ENCODE measurements at regions not wholly inside any gene's neighbourhood (a gene's known extent, or its start where the extent isn't known, plus 50 kb on each side); places are given as distances from the start of the nearest gene placed in this dataset.

GRCh38 chr1:244235157-244235556 is 184.1 kb downstream of the ZBTB18 start:
- intact Hi-C loops (cut with DNase I), result no loop called here
- Histone ChIP-seq H3K27ac (no peak overlapping the region), H3K4me1 (peaks cover 0 to 5% (median 0%) of the 10 kb centered on the region in 12 donors), H3K27me3 (peaks cover 0 to 18% (median 0%) of the 10 kb centered on the region in 9 donors), H3K9me3 (no peaks in the 10 kb centered on the region), H3K36me3 (no peaks in the 10 kb centered on the region), H3K4me3 (no peak overlapping the region)
- 87 to 95% (median 94%) methylated on average over 2 of the region's 2 CpGs for WGBS, 4 donors
- ATAC-seq (no peak), DNase-seq (no peak)
- TF ChIP-seq CTCF (IDR thresholded peaks at IDR 0.05), result no peak
- TF ChIP-seq POLR2A (IDR thresholded peaks at IDR 0.05), result no peak

- Histone ChIP-seq H3K9me3 (no peaks in the 10 kb centered on the region), H3K27ac (no peak overlapping the region), H3K4me1 (peaks cover 0 to 4% (median 0%) of the 10 kb centered on the region in 12 donors), H3K36me3 (no peaks in the 10 kb centered on the region), H3K4me3 (no peak overlapping the region), H3K27me3 (peaks cover 0 to 11% (median 0%) of the 10 kb centered on the region in 9 donors)
- DNase-seq, result no peak
- no peak for ATAC-seq
- intact Hi-C loops (cut with DNase I), result no loop called here
- 58 to 66% (median 62%) methylated on average over 6 of the region's 6 CpGs for WGBS, 4 donors
- TF ChIP-seq CTCF (IDR thresholded peaks at IDR 0.05) (no peak), POLR2A (IDR thresholded peaks at IDR 0.05) (no peak)
These were observed 185.0 kb downstream of the ZBTB18 start for GRCh38 chr1:244236101-244236500.

- TF ChIP-seq POLR2A (IDR thresholded peaks at IDR 0.05) (no peak), CTCF (IDR thresholded peaks at IDR 0.05) (no peak)
- no peaks in the 10 kb centered on the region for H3K36me3 ChIP-seq
- no peaks in the 10 kb centered on the region for H3K9me3 ChIP-seq
- H3K4me1 ChIP-seq, result no peaks in the 10 kb centered on the region
- H3K27ac ChIP-seq, result no peak overlapping the region
- 88 to 93% (median 92%) methylated on average over 7 of the region's 7 CpGs for WGBS, 4 donors
- no peak for ATAC-seq
- no peak for DNase-seq
- peaks cover 0 to 5% (median 0%) of the 10 kb centered on the region in 9 donors for H3K27me3 ChIP-seq
- intact Hi-C loops (cut with DNase I), result no loop called here
- no peak overlapping the region for H3K4me3 ChIP-seq
These were observed 185.6 kb downstream of the ZBTB18 start for GRCh38 chr1:244236721-244237120.

GRCh38 chr1:244237445-244237844 is 186.4 kb downstream of the ZBTB18 start:
- Histone ChIP-seq H3K9me3 (no peaks in the 10 kb centered on the region), H3K27me3 (no peaks in the 10 kb centered on the region), H3K4me1 (no peaks in the 10 kb centered on the region), H3K36me3 (no peaks in the 10 kb centered on the region), H3K27ac (no peak overlapping the region), H3K4me3 (no peak overlapping the region)
- TF ChIP-seq CTCF (IDR thresholded peaks at IDR 0.05), result no peak
- ATAC-seq (no peak), DNase-seq (no peak)
- intact Hi-C loops (cut with DNase I), result no loop called here
- 81 to 88% (median 83%) methylated on average over 8 of the region's 8 CpGs for WGBS, 4 donors
